HG03045 (cell line): ENCODE measurements at regions not wholly inside any gene's neighbourhood (a gene's known extent, or its start where the extent isn't known, plus 50 kb on each side); places are given as distances from the start of the nearest gene placed in this dataset.
"Not testable (repeated sequence)": the region's sequence is repeated elsewhere in the genome, so short reads cannot be mapped to it uniquely, and the experiment has no call there.

Experiments used
- ATAC-seq: cut with Tn5 transposase; IDR thresholded peaks from one replicate; pipeline ENCODE4 v1.9.1; 2021; ENCODE audit warnings: mild to moderate bottlenecking, moderate library complexity; ENCODE audit not compliant: unreplicated experiment

- ATAC-seq, result no peak
These were observed 125.1 kb downstream of the GLRX3 start for GRCh38 chr10:130261306-130261705.

GRCh38 chr10:130261766-130262165, 125.6 kb downstream of the GLRX3 start:
- no peak for ATAC-seq

GRCh38 chr10:130263289-130263688, 127.1 kb downstream of the GLRX3 start:
- no peak for ATAC-seq

DNA sequence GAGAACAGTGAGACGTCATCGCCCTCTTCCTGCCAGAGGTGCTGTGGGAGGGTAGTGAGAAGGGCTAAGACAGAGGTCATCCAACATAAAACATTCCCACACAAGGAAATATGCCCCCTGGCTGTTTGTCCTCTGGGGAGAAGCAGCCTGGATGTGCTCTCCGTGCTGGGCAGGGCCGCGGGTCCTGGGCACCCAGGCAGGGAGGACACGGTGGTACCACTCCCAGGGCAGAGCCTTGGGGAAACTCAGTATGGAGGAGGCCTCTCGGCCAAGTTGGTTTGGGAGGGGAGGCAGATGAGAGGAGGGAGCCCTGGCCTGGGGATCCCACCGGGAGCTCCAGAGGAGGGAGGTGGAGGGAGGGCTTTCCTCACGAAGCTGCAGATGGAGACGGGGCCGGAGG, 129.4 kb downstream of the GLRX3 start:
- ATAC-seq, result no peak

GRCh38 chr10:130282492-130283218, 146.5 kb downstream of the GLRX3 start:
- ATAC-seq, result no peak

DNA sequence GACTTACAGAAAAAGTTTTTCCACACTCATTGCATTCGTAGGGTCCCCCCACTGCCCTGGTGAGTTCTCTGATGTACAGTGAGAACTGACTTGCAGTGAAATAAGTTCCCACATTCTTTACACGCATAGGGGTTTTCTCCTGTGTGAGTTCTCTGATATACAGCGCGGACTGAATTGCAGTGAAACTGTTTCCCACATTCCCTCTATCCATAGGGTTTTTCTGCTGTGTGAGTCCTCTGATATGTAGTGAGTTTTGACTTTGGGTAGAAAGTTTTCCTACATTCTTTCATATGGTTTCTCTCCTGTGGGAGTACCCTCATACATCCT, 147.0 kb downstream of the GLRX3 start:
- ATAC-seq, result no peak

GRCh38 chr10:130295761-130296160, 159.6 kb downstream of the GLRX3 start:
- not testable (repeated sequence) for ATAC-seq

- peak; percentile 28 for ATAC-seq
These were observed 164.4 kb downstream of the GLRX3 start for GRCh38 chr10:130300608-130301020.

DNA sequence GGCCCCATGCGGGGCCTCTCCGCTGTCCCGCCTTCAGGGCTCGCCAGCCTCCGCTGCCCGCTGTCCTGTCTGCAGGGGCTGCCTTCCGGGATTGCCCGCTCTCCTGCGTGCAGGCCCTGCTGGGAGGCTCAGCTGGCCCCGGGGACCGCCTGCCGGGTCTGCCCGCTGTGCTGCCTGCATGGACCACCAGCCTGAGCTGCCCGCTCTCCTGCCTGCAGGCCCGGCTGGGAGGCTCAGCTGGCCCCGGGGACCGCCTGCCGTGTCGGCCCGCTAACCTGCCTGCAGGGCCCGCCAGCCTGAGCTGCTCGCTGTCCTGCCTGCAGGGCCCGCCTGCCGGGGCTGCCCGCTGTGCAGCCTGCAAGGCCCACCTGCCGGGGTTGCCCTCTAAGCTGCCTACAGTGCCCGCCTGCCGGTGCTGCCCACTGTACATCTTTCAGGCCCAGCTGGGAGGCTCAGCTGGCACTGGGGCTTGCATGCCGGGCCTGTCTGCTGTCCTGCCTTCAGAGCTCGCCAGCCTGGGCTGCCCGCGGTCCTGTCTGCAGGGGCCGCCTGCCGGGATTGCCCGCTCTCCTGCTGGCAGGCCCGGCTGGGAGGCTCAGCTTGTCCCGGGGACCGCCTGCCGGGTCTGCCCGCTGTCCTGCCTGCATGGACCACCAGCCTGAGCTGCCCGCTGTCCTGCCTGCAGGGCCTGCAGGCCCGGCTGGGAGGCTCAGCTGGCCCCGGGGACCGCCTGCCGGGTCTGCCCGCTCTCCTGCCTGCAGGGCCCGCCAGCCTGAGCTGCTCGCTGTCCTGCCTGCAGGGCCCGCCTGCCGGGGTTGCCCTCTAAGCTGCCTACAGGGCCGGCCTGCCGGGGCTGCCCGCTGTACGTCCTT, 165.1 kb downstream of the GLRX3 start:
- peak; percentile 47 for ATAC-seq

DNA sequence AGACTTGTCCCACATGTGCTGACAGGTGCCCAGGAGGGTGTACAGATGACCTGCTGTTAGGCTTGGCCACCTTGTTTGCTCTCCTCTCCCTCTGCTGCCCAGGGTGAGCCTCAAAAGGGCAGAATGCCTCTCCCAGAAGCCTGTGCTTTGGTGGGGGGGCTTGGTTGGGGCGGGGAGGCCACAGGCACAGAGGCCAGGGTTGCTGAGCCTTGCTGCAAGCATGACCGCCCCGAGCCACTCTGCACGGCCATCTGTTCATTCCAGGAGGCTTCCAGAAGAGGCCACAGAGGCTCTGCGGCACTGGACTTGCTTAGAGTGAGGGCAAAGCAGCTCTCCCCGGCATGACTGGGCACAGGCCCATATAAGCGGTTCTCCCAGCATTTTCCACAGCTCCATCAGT, 190.8 kb downstream of the GLRX3 start:
- ATAC-seq, result no peak

DNA sequence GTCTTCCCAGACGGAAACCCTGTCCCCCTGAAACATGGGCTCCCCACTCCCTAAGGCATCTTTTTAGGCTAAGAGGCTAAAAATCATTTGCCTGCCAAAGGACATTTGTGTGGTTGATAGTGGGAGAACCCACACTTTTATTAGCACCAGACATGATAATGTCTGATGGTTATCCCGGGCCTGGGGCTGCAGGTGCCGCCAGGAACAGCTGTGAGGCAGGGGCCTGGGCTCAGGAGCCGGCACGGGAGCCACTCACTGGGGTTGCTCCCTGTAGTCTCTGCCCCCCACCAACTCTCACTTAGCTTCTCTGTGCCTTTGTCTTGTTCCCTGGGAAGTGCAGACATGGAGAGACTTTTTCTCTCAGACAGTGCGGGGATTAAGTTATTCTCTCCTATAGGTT, 193.6 kb downstream of the GLRX3 start:
- ATAC-seq, result no peak

DNA sequence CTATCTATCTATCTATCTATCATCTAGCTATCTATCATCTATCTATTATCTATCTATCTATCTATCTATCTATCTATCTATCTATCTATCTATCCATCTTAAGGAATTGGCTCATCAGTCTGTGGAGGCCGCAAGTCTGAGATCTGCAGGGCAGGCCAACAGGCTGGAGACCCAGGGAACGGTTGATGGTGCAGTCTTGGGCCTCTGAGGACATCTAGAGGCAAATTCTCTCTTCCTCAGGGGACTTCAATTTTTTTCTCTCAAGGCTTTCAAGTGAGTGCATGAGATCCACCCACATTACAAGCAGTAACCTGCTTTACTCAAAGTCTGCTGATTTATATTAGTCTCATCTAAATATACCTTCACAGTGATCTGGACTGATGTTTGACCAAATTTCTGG, 197.0 kb downstream of the GLRX3 start:
- ATAC-seq, result no peak

GRCh38 chr10:130335336-130335735, 199.1 kb downstream of the GLRX3 start:
- ATAC-seq, result no peak

DNA sequence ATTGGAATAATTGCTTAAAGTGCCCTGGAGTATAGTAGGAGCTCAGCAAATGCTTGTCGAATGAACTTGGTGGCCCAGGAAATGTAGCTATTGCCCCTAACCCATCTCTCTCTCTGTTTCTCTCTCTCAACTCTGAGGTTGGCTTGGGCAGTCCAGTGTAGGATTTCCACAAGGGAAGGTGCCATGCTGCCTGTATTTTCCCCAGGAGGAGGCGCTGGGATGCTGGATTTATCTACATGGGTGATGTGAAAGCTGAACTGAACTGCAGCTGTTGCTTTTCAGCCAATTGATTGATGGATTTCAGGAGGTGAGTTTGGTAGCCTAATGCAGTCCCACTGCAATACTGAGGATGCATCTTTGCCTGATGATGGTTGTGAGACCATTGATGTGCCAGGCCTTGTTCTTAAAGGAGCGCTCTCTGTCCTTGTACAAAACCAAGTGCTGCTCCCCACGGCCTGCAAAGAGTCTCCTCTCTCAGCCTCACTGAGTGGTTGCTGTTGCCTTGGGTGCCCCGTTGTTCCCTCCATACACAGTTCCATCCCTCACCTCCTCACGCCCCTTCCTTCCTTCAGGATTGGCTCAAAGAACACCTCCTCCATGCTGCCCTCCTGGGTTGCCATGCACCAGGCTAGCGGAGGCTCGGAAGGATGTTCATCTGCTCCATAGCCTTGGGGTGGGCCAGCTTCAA, 200.6 kb downstream of the GLRX3 start:
- ATAC-seq, result no peak

GRCh38 chr10:130337305-130337640, 201.1 kb downstream of the GLRX3 start:
- ATAC-seq, result no peak

GRCh38 chr10:130337696-130338635, 201.8 kb downstream of the GLRX3 start:
- ATAC-seq, result no peak

DNA sequence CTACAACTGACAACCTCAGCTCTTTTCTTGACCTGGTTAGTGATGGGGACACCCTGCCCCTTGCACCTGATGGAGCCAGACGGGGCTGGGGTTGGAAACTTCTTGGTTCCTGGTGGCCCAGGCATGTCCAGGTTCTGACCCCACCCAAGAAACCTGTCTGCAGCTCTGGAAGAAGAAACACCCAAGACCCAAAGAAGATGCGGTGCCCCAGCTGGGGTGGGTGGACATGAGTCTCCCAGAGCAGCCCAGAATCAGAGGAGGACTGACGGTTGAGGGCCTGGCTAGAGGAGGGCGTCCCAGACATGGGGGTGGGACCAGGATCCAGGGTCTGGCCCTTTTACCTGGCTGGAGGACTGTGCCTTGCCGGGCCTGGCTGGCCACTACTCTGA, 202.4 kb downstream of the GLRX3 start:
- no peak for ATAC-seq

- ATAC-seq, result no peak
These were observed 202.9 kb downstream of the GLRX3 start for GRCh38 chr10:130339091-130339490.

DNA sequence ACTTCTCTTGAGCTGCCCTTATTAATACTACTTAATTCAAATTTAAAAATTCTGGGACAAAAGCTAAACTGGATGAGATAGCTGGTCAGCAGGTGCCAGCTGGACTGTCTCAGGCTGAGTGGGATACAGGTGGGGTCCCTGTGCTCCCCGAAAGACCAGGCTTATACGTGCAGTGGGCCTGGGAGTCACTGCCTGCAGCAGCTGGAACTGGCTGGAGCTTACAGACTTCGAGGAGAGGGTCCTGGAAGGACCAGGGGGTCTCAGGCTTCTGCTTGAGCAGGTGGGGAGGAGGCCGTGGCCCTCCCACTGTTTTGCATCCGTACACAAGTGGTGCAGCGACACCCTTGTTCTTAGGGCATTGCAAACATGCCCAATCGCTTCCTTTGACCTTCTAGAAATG, 203.7 kb downstream of the GLRX3 start:
- ATAC-seq, result no peak

- ATAC-seq, result no peak
These were observed 204.6 kb downstream of the GLRX3 start for GRCh38 chr10:130340816-130341215.

GRCh38 chr10:130341356-130341755, 205.2 kb downstream of the GLRX3 start:
- ATAC-seq, result no peak
